ENCODE measurements at regions not wholly inside any gene's neighbourhood (a gene's known extent, or its start where the extent isn't known, plus 50 kb on each side); places are given as distances from the start of the nearest gene placed in this dataset.

DNA sequence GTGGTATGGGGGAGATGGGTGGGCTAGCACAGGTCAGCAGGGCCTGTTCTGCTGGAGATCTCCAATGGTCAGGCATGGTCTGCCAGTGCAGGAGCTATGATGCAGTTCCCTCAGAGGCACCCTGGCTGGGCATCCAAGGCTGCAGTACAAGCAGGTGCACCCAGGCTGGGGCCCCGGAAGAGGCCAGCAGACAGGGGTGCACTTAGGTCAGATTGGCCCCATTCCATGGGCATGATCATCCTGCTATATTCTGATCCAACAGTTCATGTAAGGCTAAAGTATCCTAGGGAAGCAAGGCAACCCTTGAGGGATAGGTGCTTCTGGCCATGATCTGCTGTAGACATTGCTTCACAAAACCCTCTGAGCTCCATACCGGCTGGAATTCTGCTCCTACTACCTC lies 53.5 kb downstream of the STRIT1 start (continued):
- TF ChIP-seq ZNF23 (CRISPR knock-in tag; IDR thresholded peaks at IDR 0.05), result no peak
- no peak for TF ChIP-seq FOXM1 (IDR thresholded peaks at IDR 0.05; ENCODE audit: low read depth)
- no peak for TF ChIP-seq FOXM1 (CRISPR knock-in tag; IDR thresholded peaks at IDR 0.05; ENCODE audit: low read depth)
- no peak for TF ChIP-seq PPARD (CRISPR knock-in tag; IDR thresholded peaks at IDR 0.05)
- no peak for TF ChIP-seq TRIM28 (IDR thresholded peaks at IDR 0.05)
- no peak for TF ChIP-seq SRF (CRISPR knock-in tag; IDR thresholded peaks at IDR 0.05)

DNA sequence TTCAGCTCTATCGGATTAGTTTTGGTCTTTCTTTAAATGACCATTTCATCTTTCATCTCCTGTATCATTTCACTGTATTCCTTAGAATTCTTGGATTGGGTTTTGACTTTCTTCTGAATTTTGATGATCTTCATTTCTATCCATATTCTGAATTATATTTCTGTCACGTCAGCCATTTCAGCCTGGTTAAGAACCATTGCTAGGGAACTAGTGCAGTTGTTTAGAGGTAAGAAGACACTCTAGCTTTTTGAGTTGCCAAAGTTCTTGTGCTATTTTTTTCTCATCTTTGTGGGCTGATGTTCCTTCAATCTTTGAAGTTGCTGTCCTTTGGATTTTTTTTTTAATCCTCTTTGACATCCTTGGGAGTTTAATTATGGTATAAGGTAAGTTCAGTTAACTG lies 54.6 kb downstream of the STRIT1 start:
- no TSS peak for BruUV-seq (replicated peaks)
- Histone ChIP-seq H4K20me1 (replicated peaks; ENCODE audit: control insufficient read depth, insufficient read depth, low read length) (no peaks in the 10 kb centered on the region), H3K4me2 (ENCODE audit: insufficient read depth, low read length) (no peak overlapping the region), H3K9ac (ENCODE audit: insufficient read depth in 1 of 2, low read depth in 2 of 2, low read length in 2 of 2) (no peak overlapping the region), H3K9me3 (replicated peaks; ENCODE audit: control insufficient read depth, insufficient read depth, low read depth, low read length) (no peaks in the 10 kb centered on the region), H3K4me1 (replicated peaks in 1 of 2; ENCODE audit: control insufficient read depth in 2 of 2, insufficient read depth in 2 of 2, low read length in 2 of 2) (peaks cover 0 to 9% of the 10 kb centered on the region in 2 experiments; a peak in 2 of 5 replicates), H3K27ac (ENCODE audit: extremely low read depth, low read depth, low read length) (no peak overlapping the region), H3K4me3 (no peak overlapping the region), H3K79me2 (ENCODE audit: control insufficient read depth, insufficient read depth, low read length) (no peaks in the 10 kb centered on the region), H2AFZ (ENCODE audit: low read depth, low read length) (no peak overlapping the region), H3K36me3 (ENCODE audit: control insufficient read depth, insufficient read depth, low read length) (no peaks in the 10 kb centered on the region), H3K27me3 (ENCODE audit: control insufficient read depth in 2 of 2, insufficient read depth in 2 of 2, low read length in 2 of 2) (no peaks in the 10 kb centered on the region), H3K9me1 (ENCODE audit: control insufficient read depth, insufficient read depth, low read length) (no peaks in the 10 kb centered on the region)
- CTCF ChIA-PET (ENCODE audit: low intra/inter-chr PET ratio), result no interaction called here
- DNase-seq (ENCODE audit: extremely low read depth in 1 of 4, low spot score in 3 of 4) (no peak), ATAC-seq (no peak), FAIRE-seq (no peak)
- POLR2A ChIA-PET, result no interaction called here
- in situ Hi-C loops (cut with MboI) (no loop called here), intact Hi-C loops (cut with micrococcal nuclease) (no loop called here)
- 58% methylated on average over 2 of the region's 2 CpGs for WGBS (ENCODE audit: insufficient coverage, low coverage, missing lambda C conversion rate)
- TF ChIP-seq MAFK (IDR thresholded peaks at IDR 0.05; ENCODE audit: low read length) (peak; percentile 53), ZNF316 (IDR thresholded peaks at IDR 0.05) (peak; percentile 84), CBX3 (IDR thresholded peaks at IDR 0.05; ENCODE audit: borderline replicate concordance in 1 of 2, low read length in 2 of 2) (no peak), MAFG (tag; conservative IDR thresholded peaks at IDR 0.05) (peak; percentile 56), KAT8 (IDR thresholded peaks at IDR 0.05; ENCODE audit: low read depth) (no peak), MAFF (IDR thresholded peaks at IDR 0.05; ENCODE audit: low read length) (peak; percentile 67), C11orf30 (IDR thresholded peaks at IDR 0.05; ENCODE audit: low read depth) (peak; percentile 61)
